ENCODE measurements at regions not wholly inside any gene's neighbourhood (a gene's known extent, or its start where the extent isn't known, plus 50 kb on each side); places are given as distances from the start of the nearest gene placed in this dataset.

DNA sequence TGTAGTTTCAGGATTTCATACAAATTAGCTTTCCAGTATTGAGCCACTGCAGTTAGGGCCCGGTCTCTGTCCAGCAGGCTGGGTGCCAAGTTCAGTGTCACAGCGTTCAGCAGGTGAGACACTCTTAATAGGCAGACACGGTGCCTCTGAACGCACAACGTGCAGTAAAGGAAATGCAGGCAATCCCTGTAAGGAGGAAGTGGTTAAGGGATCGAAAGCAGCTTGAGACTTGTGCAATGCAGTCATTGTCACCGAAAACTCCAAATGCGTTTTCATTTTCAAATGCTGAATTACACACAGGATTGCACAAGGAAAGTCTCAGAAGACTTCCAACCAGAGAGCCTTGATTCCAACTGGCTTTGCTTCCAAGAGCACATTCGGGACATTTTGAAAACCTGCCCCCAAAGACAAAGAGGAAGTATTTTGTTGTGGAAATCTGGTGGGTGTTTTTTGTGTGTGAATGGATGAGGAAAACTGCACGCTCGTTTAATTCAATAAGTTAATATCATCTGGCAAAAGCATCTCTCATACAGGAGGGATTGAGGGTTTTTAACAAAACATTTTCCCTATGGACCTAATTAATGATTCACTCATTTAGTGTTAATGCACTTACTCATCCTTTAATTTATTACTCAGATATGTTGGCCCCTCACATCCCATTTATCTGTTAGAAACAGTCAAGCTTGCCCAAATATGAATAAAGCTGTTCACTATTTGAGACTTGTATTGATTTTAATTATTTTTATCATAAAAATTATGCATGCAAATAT is 61.6 kb downstream of the PTGS2 start:
- TF ChIP-seq POLR2A (IDR thresholded peaks at IDR 0.05), result no peak
- TF ChIP-seq CTCF (IDR thresholded peaks at IDR 0.05), result no peak

All from uterus (tissue), 2 donors.